GM12891 (cell line): ENCODE measurements at regions not wholly inside any gene's neighbourhood (a gene's known extent, or its start where the extent isn't known, plus 50 kb on each side); places are given as distances from the start of the nearest gene placed in this dataset.

Experiments used
- PAX5 ChIP-seq: IDR thresholded peaks from 2 replicates; pipeline ENCODE4 v1.6.1; 2011; ENCODE audit warnings: low read length, moderate library complexity, mild to moderate bottlenecking; ENCODE audit not compliant: insufficient read depth, severe bottlenecking
- POLR2A ChIP-seq: IDR thresholded peaks from 2 replicates; pipeline ENCODE4 v1.6.1; 2011; ENCODE audit warnings: low read depth, low read length, control low read depth
- POLR2AphosphoS5 ChIP-seq: IDR thresholded peaks from 2 replicates; pipeline ENCODE4 v1.6.1; 2011; ENCODE audit warnings: low read depth, low read length, control low read depth
- POU2F2 ChIP-seq: IDR thresholded peaks from 2 replicates; pipeline ENCODE4 v1.6.1; 2011; ENCODE audit warnings: low read depth, mild to moderate bottlenecking, control low read depth, low read length, moderate library complexity
- SPI1 ChIP-seq: IDR thresholded peaks from 2 replicates; pipeline ENCODE4 v1.6.1; 2011; ENCODE audit warnings: low read depth, low read length, control low read depth
- TAF1 ChIP-seq: IDR thresholded peaks from 2 replicates; pipeline ENCODE4 v1.6.1; 2011; ENCODE audit warnings: low read depth, low read length, control low read depth

DNA sequence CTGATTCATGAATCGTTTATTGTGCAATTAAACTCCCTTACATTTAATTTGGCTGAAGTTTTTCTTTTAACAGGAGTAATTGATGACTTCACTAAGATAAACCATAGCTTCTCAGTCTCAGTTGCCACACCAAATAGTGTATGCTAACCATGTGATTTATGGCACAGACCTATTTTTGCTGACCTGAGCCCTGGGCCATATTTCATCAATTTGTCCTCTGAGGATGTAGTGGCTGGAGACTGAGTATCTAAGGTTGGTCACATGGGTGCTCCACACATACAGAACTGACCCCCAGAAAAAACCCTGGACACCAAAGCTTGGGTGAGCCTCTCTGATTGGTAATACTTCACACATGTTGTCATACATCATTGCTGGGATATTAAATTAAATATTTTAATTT, 255.1 kb downstream of the NEDD1 start:
- TF ChIP-seq POLR2AphosphoS5 (no peak), TAF1 (no peak), POLR2A (no peak), SPI1 (no peak), POU2F2 (no peak), PAX5 (no peak)
